GM23248 (cell line): ENCODE measurements at regions not wholly inside any gene's neighbourhood (a gene's known extent, or its start where the extent isn't known, plus 50 kb on each side); places are given as distances from the start of the nearest gene placed in this dataset.

Experiments used
- DNase-seq: peaks from one replicate; pipeline ENCODE4 v3.0.0-alpha.2; 2015
- H2AFZ ChIP-seq: fragments of 200-600 bp; sonication (generic); 2 replicates; pipeline ENCODE4 v1.6.1; 2016; ENCODE audit warnings: antibody characterized with exemption
- H3F3A ChIP-seq: fragments of 200-600 bp; sonication (generic); 2 replicates; pipeline ENCODE4 v1.6.1; 2016; ENCODE audit warnings: mild to moderate bottlenecking, antibody characterized with exemption, mixed run types; ENCODE audit not compliant: insufficient read depth
- H3K27ac ChIP-seq: fragments of 200-600 bp; sonication (generic); 2 replicates; pipeline ENCODE4 v1.5.1; 2016; ENCODE audit warnings: mild to moderate bottlenecking
- H3K27me3 ChIP-seq: fragments of 200-600 bp; sonication (generic); replicated peaks from 2 replicates; pipeline ENCODE4 v1.6.1; 2016; ENCODE audit warnings: mild to moderate bottlenecking; ENCODE audit not compliant: insufficient read depth
- H3K36me3 ChIP-seq: fragments of 200-600 bp; sonication (generic); 2 replicates; pipeline ENCODE4 v1.6.1; 2016; ENCODE audit warnings: low read depth, mild to moderate bottlenecking
- H3K4me1 ChIP-seq: fragments of 200-600 bp; sonication (generic); 2 replicates; pipeline ENCODE4 v1.6.1; 2016; ENCODE audit warnings: mild to moderate bottlenecking; ENCODE audit not compliant: insufficient read depth
- H3K4me2 ChIP-seq: fragments of 200-600 bp; sonication (generic); one replicate; pipeline ENCODE4 v1.6.1; 2016; ENCODE audit warnings: mild to moderate bottlenecking; ENCODE audit not compliant: unreplicated experiment
- H3K4me3 ChIP-seq: fragments of 200-600 bp; sonication (generic); 2 replicates; pipeline ENCODE4 v1.5.1; 2016; ENCODE audit warnings: mild to moderate bottlenecking
- H3K79me2 ChIP-seq: fragments of 200-600 bp; sonication (generic); 2 replicates; pipeline ENCODE4 v1.6.1; 2016; ENCODE audit warnings: mild to moderate bottlenecking; ENCODE audit not compliant: insufficient read depth
- H3K9ac ChIP-seq: fragments of 200-600 bp; sonication (generic); 2 replicates; pipeline ENCODE4 v1.6.1; 2016; ENCODE audit warnings: mild to moderate bottlenecking
- H3K9me2 ChIP-seq: fragments of 200-600 bp; sonication (generic); 2 replicates; pipeline ENCODE4 v1.6.1; 2016; ENCODE audit warnings: mixed run types, mild to moderate bottlenecking, moderate library complexity; ENCODE audit not compliant: insufficient read depth
- H3K9me3 ChIP-seq: fragments of 200-600 bp; sonication (generic); one replicate; pipeline ENCODE4 v1.6.1; 2017; ENCODE audit warnings: low read depth
- H4K20me1 ChIP-seq: fragments of 200-600 bp; sonication (generic); 2 replicates; pipeline ENCODE4 v1.6.0; 2016; ENCODE audit not compliant: insufficient read depth
- EZH2 ChIP-seq: fragments of 200-600 bp; sonication (generic); IDR thresholded peaks from 2 replicates; pipeline ENCODE4 v1.6.1; 2018; ENCODE audit warnings: antibody characterized with exemption, mild to moderate bottlenecking; ENCODE audit not compliant: insufficient read depth, poor library complexity, severe bottlenecking
- EZH2phosphoT487 ChIP-seq: fragments of 200-600 bp; sonication (generic); IDR thresholded peaks from 2 replicates; pipeline ENCODE4 v1.6.1; 2018; ENCODE audit warnings: antibody characterized with exemption, moderate library complexity, mild to moderate bottlenecking, low read depth; ENCODE audit not compliant: insufficient read depth
- WGBS, 2 experiments: methylation state at CpG; one replicate each; pipeline ENCODE4 v1.1.6; 2015 to 2017; ENCODE audit warnings: low lambda C conversion rate in 2 of 2, low coverage in 1 of 2; ENCODE audit errors: missing lambda C conversion rate in 2 of 2; 5-methylcytosine and 5-hydroxymethylcytosine counted together
- in situ Hi-C: fragments of 300-500 bp; cut with MboI; formaldehyde crosslinking; loops from 2 replicates; pipeline ENCODE4 v1.15.0; 2020

DNA sequence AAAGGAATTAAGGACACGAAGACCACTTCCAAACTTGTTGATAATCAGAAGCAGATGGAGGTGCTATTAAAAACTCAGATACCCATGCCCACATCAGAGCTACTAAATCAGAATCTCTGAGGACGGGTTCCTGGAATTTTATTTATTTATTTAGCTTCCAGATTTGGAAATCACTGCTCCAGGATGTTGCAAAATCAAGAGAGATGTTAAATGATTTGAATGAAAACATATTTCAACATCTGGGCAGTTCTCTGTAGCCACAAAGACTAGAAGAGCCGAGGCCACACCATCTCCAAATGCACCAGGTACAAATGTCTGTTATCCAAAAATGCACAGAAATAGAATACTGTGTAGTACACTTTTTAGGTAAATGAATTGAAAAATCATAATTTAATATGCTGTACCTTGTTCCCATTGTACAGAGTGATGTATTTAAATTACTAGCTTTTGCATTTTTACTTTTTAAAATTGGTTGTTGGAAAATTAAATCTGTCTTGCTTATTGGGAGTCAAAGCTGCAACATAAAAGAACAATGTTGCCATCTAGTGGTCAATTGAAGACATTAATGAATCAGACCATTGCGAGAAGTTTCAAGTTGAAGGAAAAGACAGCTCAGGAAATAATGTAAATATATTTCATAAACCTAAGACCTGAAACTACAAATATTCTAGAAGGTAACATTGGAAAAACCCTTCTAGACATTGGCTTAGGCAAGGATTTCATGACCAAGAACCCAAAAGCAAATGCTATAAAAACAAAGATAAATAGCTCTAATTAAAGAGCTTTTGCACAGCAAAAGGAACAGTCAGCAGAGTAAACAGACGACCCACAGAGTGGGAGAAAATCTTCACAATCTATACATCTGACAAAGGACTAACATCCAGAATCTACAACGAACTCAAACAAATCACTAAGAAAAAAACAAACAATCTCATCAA lies 151.3 kb upstream of the TTC29 start:
- Histone ChIP-seq H3K79me2 (no peaks in the 10 kb centered on the region), H3K27me3 (no peaks in the 10 kb centered on the region), H3K9me3 (no peaks in the 10 kb centered on the region), H3F3A (no peaks in the 10 kb centered on the region), H3K9me2 (no peaks in the 10 kb centered on the region), H2AFZ (no peak overlapping the region), H4K20me1 (no peaks in the 10 kb centered on the region), H3K9ac (no peak overlapping the region), H3K36me3 (no peaks in the 10 kb centered on the region), H3K4me1 (peaks cover 14% of the 10 kb centered on the region), H3K4me2 (no peak overlapping the region), H3K27ac (no peak overlapping the region), H3K4me3 (no peak overlapping the region)
- peak; percentile 70 for DNase-seq
- TF ChIP-seq EZH2phosphoT487 (no peak), EZH2 (no peak)
- in situ Hi-C loops, result loop anchor here (10.0 to 25.0 kb wide), 2 partner anchors 72 to 760 kb away; no protein-coding TSS in a partner anchor
- 3 to 5% methylated on average over 6 of the region's 6 CpGs for WGBS, 2 experiments

- Histone ChIP-seq H3K4me2 (no peak overlapping the region), H3K9ac (no peak overlapping the region), H3K27me3 (no peaks in the 10 kb centered on the region), H3K27ac (no peak overlapping the region), H3K9me2 (no peaks in the 10 kb centered on the region), H2AFZ (no peak overlapping the region), H3K36me3 (no peaks in the 10 kb centered on the region), H3K4me3 (no peak overlapping the region), H3K79me2 (no peaks in the 10 kb centered on the region), H3K9me3 (no peaks in the 10 kb centered on the region), H3K4me1 (peaks cover 14% of the 10 kb centered on the region), H3F3A (peaks cover 5% of the 10 kb centered on the region; the same call in 1 of the 2 replicates), H4K20me1 (no peaks in the 10 kb centered on the region)
- in situ Hi-C loops, result no loop called here
- WGBS, 2 experiments, result 96% methylated on average over 2 of the region's 2 CpGs
- DNase-seq, result no peak
- TF ChIP-seq EZH2phosphoT487 (no peak), EZH2 (no peak)
Observed at GRCh38 chr4:147101678-147102077, 156.0 kb upstream of the TTC29 start.

GRCh38 chr4:147102596-147102995 lies 156.9 kb upstream of the TTC29 start:
- Histone ChIP-seq H3K4me2 (no peak overlapping the region), H3F3A (peaks cover 5% of the 10 kb centered on the region; the same call in 1 of the 2 replicates), H3K4me3 (no peak overlapping the region), H3K27me3 (no peaks in the 10 kb centered on the region), H4K20me1 (no peaks in the 10 kb centered on the region), H3K79me2 (no peaks in the 10 kb centered on the region), H3K36me3 (no peaks in the 10 kb centered on the region), H3K27ac (peak overlapping the region; percentile 97), H2AFZ (no peak overlapping the region), H3K9me2 (no peaks in the 10 kb centered on the region), H3K4me1 (peaks cover 11% of the 10 kb centered on the region), H3K9me3 (no peaks in the 10 kb centered on the region), H3K9ac (no peak overlapping the region; the same call in 1 of the 2 replicates)
- DNase-seq, result no peak
- WGBS, 2 experiments, result 94 to 95% methylated on average over 1 of the region's 1 CpG
- TF ChIP-seq EZH2phosphoT487 (no peak), EZH2 (no peak)
- in situ Hi-C loops, result no loop called here

DNA sequence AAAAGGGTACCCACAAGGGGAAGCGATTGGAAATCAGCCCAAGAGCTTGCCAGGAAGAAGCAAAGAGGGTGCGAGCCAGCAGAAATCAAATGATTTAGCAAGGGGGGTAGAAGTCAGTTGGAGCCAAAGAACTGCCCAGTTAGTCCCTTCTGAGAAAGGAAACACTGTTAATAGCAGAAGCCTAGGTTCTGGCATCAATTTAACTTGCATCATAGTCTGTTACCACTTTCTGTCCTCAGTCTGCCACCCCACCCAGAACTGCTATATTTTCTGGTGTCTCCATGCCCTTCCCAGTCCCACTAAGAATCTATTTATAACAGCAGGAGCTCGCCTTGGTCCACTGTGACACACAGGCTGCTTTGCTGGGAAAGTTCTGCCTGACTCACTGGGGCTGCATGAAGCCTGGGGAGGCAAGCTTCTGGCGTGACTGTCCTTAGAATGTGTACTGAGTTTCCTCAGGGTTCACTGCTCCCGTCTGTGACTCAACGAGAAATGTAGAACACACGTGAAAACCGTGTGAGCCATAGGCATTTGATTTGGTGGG lies 157.8 kb upstream of the TTC29 start:
- DNase-seq, result peak; percentile 99
- TF ChIP-seq EZH2phosphoT487, result no peak
- no peak for TF ChIP-seq EZH2
- in situ Hi-C loops, result no loop called here
- WGBS, 2 experiments, result 1% methylated on average over 8 of the region's 8 CpGs
- Histone ChIP-seq H2AFZ (peak overlapping the region; percentile 69), H3K9ac (peak overlapping the region; percentile 82), H3K9me2 (no peaks in the 10 kb centered on the region), H3K36me3 (no peaks in the 10 kb centered on the region), H3F3A (peaks cover 5% of the 10 kb centered on the region; the same call in 1 of the 2 replicates), H3K9me3 (no peaks in the 10 kb centered on the region), H3K27me3 (no peaks in the 10 kb centered on the region), H3K4me2 (peak overlapping the region; percentile 84), H3K27ac (peak overlapping the region; percentile 97), H3K79me2 (no peaks in the 10 kb centered on the region), H3K4me3 (peak overlapping the region; percentile 55), H4K20me1 (no peaks in the 10 kb centered on the region), H3K4me1 (peaks cover 11% of the 10 kb centered on the region)
